ENCODE measurements at regions not wholly inside any gene's neighbourhood (a gene's known extent, or its start where the extent isn't known, plus 50 kb on each side); places are given as distances from the start of the nearest gene placed in this dataset.

DNA sequence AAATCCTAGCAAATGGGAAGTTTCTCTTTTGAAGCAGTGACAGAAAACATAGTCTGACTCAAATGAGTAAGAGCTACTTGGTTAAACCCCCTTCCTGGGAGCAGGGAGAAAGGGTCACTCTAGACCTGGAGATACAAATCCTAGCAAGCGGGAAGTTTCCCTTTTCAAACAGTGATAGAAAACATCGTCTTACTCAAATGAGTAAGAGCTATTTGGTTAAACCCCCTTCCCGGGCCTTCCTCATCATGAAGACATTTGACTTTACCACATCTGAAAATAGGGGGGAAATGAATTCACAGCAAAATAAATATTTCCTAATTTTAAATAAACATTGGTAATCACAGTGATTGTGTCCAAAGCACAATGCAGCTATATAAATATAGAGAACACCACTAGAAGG is 79.2 kb downstream of the FOXB1 start:
- TF ChIP-seq, protein P1, sequence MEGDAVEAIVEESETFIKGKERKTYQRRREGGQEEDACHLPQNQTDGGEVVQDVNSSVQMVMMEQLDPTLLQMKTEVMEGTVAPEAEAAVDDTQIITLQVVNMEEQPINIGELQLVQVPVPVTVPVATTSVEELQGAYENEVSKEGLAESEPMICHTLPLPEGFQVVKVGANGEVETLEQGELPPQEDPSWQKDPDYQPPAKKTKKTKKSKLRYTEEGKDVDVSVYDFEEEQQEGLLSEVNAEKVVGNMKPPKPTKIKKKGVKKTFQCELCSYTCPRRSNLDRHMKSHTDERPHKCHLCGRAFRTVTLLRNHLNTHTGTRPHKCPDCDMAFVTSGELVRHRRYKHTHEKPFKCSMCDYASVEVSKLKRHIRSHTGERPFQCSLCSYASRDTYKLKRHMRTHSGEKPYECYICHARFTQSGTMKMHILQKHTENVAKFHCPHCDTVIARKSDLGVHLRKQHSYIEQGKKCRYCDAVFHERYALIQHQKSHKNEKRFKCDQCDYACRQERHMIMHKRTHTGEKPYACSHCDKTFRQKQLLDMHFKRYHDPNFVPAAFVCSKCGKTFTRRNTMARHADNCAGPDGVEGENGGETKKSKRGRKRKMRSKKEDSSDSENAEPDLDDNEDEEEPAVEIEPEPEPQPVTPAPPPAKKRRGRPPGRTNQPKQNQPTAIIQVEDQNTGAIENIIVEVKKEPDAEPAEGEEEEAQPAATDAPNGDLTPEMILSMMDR (conservative IDR thresholded peaks at IDR 0.05): no peak
- no peak for TF ChIP-seq ZFX (IDR thresholded peaks at IDR 0.05)
- no peak overlapping the region for H3K27ac ChIP-seq

DNA sequence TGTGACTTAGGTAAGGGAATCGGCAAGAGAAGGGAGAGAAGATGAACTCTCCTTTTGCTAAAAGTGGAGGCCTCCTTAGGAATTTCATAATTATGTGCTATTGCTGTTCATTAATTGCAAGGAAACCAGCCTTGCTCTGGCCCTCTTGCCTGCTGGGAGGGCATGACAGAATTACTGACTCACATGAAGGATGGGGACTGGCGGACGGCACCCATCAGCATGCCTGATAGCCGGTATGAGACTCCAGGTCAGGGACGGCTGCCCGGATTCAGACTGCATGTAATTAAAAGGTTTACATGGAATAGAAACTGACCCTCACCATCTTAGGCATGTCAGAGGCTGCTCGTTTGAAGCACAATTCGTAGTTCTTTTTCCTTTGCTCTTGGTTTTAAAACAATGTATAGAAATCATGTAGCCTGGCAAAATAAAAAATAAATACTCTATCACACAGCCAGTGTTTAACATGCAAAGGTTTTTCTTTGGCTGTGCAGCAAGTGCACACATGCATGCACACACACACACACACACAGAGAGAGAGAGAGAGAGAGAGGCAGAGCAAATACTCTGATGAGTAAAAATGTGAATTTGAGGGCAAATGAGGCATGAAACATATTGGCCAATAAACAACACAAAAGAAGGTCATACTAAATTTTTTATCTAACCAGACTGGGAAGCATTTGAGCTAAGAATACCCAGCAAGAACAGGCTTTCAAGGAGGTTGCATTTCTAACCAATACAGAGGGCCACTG is 82.7 kb downstream of the FOXB1 start:
- TF ChIP-seq, protein P1 (conservative IDR thresholded peaks at IDR 0.05): no peak
- TF ChIP-seq ZFX (IDR thresholded peaks at IDR 0.05): no peak
- no peak overlapping the region for H3K27ac ChIP-seq

DNA sequence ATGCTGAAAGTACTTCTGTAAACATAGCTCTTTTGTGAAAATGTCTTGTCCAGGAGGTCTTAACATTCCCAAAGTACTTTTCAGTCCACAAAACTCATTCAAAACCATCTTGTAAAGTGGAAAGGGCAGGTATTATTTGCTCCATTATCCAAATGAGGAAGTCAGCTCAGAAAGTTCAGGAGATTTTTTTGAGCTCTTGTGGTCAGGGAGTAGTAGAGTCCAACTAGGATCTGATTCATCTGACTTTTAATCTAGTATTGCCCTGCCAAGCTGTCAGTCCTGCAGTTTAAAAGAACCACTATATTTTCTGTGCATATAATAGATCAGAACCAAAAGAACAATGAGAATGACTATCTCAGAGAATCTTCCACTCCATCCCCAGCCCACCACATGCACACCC is 83.5 kb downstream of the FOXB1 start:
- TF ChIP-seq, protein P1 (conservative IDR thresholded peaks at IDR 0.05): no peak
- TF ChIP-seq ZFX (IDR thresholded peaks at IDR 0.05): no peak
- no peak overlapping the region for H3K27ac ChIP-seq

DNA sequence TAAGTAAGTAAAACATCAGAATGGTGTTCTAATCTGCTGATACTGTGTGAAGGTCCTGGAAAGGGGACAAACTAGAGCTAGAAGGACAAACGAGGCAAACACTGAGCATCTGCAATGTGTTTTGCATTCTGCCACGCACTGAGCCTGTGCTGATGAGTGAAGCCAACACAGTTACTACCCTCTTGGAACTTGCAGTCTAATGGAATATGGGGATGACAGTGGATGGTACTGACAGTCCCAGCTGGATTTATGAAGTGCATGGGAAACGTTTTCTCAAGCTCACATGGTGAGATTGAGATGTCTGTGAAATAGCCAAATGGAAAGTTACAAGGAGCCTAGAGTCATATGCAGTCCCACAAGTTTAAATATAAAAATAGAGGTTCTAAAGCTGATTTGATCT is 86.6 kb downstream of the FOXB1 start:
- TF ChIP-seq, protein P1 (conservative IDR thresholded peaks at IDR 0.05): no peak
- TF ChIP-seq ZFX (IDR thresholded peaks at IDR 0.05): no peak
- no peak overlapping the region for H3K27ac ChIP-seq

DNA sequence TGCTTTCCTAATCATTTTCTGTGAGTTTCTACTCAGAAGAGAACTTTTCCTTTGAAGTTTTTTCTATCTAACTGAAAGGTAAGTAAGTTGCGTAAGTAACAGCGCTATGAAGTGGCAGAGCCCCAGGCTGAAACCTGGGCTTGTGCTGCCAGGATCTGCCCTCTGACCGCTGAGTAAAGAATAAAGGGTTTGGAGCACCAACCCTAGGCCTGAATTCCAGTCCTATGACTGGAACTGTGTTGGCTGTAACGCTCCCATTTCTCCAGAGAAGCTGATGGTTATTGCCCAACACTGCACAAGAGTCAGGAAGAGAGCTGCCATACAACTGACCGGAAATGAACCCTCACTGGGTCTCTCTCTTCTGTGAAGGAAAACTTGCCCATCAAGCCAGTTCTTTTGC is 87.0 kb downstream of the FOXB1 start:
- TF ChIP-seq, protein P1 (conservative IDR thresholded peaks at IDR 0.05): no peak
- no peak for TF ChIP-seq ZFX (IDR thresholded peaks at IDR 0.05)
- no peak overlapping the region for H3K27ac ChIP-seq

DNA sequence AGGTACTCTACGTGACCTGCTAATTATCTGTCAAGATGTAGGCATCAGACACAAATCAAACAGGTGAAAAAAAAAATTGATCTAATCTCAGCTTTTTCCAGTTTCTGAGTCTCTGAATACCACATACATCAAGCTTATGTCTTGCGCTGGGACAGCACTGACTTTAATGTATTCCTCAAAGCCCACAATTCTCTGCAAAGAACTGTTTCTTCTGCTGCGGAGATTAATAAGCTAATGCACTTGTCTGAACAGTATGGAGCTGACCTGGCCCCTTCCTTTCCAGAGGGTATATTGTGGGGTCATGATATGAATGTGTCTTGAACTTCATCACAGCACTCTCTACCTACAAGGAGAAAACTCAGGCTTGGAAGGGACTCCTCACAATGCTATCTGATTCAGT is 87.8 kb downstream of the FOXB1 start:
- H3K27ac ChIP-seq: no peak overlapping the region
- no peak for TF ChIP-seq ZFX (IDR thresholded peaks at IDR 0.05)
- TF ChIP-seq, protein P1 (conservative IDR thresholded peaks at IDR 0.05): no peak

DNA sequence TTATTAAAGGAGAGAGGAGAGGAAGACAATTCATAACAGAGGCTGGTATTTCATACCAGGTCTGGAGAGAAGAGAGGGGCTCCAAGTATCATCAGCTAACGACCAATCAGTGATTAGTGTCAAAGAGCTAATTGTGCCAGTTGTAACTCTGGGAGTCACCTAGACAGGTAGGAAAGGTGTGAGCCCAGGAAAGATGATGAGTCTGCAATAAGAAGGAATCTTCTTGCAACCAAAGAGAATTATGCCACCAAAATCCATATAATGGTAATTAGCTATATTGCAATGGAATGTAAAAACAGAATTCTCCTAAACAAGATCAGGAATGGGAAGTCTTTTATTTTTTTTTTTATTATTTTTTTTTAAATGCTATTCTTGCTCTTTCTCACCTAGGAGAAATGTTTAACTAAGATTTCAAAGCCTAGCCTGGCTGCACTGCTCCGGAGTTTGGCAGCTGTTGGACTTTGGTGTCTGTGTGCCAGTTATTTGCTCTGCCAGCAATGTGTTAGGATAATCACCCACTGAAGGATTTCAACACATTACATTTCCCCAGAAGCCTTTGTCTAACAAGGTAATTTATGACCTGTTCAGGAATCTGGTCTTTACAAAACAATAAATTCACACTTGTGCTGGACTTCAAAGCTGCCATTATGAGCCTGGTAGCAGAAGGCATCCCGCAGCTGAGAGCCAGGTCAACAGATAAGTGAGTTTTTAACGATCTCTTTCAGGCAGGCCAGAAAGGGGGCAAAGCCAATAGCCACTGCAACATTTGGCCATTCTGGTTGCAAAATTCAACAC is 89.4 kb downstream of the FOXB1 start:
- no peak overlapping the region for H3K27ac ChIP-seq
- TF ChIP-seq ZFX (IDR thresholded peaks at IDR 0.05): no peak
- TF ChIP-seq, protein P1 (conservative IDR thresholded peaks at IDR 0.05): no peak

All from C4-2B (cell line).